GM18505 (cell line): ENCODE measurements at regions not wholly inside any gene's neighbourhood (a gene's known extent, or its start where the extent isn't known, plus 50 kb on each side); places are given as distances from the start of the nearest gene placed in this dataset.

ENCODE experiments used
- ATAC-seq: cut with Tn5 transposase; IDR thresholded peaks from one replicate; pipeline ENCODE4 v1.9.1; 2021; ENCODE audit not compliant: unreplicated experiment
- POLR2A ChIP-seq: IDR thresholded peaks from 4 replicates; pipeline ENCODE4 v1.6.1; 2011; ENCODE audit warnings: borderline replicate concordance; ENCODE audit not compliant: insufficient read depth, insufficient read length; ENCODE audit errors: extremely low read depth

DNA sequence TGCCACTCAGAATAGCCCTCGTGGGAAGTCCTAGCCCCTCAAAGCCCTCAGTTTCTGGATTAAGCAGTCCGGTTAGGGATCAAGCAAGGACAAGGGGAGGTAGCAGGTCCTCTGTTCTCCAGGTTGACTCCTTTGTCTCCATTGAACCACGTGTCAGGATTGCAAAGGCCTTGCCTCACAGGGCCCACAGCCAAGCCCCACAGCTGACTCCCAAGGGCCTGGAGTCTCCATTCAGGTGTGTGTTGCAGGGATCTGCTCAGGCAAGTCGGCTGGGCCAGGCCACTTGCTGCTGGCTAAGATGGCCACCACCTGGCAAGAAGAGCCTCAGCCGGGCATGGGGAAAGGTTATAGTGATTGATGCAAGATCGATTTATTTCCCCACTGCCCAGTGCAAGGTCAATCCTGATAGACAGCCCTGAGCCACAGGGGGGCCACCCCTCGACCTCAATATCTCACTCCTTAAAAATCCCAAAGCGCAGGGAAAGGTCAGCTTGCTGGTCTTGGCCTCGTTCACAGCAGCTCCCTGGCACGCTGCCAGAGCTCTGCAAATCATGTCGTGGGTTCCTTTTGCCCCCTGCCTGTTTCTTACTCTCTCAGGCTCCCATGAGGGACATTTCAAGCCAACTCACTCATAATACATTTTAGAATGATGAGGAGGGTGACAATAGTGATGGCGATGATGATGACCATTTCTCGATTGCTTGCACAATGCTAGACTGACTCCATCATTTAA, 75.9 kb downstream of the EDN3 start:
- TF ChIP-seq POLR2A = no peak
- ATAC-seq = no peak

DNA sequence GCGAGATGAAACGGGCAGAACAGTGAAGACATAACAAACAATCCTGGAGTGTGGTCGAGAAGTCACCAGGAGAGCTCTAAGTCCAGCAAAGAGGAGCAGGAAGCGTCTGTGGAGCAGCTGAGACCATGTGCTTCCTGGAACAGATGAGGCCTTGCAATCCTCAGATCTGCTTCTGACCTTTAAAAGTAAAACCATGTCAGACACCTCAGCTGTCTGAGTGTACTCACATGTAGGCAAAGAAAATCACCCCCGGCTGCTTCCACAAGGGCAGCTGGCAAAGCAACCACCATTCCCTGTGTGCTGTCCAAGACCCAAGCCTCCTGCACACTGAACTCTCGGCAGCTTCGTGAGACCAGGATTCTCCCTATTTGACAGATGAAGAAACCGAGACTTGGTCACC, 76.6 kb downstream of the EDN3 start:
- ATAC-seq = no peak
- TF ChIP-seq POLR2A = no peak

DNA sequence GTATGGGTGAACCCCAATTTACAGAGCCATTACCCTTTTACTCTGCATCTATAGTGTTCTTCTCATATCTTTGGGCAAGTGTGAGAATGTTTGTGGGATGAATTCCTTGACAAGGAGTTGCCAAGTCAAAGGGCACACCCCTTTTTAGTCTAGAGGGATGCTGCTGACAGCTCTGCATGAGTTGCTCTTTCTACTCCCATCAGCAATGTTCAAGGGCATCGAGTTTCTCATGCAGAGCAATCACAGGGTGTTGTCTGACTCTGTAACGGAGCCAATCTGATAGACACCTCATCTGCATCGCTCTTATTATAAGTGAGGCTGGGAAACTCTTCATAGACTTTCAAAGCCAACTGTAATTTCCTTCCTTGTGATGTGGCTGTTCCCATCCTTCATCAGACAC, 77.4 kb downstream of the EDN3 start:
- no peak for TF ChIP-seq POLR2A
- no peak for ATAC-seq

DNA sequence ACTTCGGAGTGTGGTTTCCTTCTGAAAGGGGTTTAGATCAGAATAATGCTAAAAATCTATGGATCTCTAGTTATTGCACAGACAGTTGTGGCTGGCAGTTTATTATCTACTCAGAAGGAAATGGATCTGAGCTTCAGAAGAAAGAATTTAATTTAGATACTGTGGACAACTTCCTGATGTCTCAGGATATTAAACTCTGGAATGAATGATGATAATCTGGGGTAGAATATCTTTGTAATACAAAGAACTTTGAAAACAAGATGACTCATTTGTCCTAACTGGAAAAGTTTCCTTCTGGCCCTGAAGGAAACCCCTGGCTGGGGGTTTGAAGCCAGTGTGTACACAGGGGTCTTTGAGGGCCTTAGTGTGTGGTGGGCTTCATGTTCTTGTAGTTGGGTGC, 78.0 kb downstream of the EDN3 start:
- TF ChIP-seq POLR2A = no peak
- ATAC-seq = no peak

DNA sequence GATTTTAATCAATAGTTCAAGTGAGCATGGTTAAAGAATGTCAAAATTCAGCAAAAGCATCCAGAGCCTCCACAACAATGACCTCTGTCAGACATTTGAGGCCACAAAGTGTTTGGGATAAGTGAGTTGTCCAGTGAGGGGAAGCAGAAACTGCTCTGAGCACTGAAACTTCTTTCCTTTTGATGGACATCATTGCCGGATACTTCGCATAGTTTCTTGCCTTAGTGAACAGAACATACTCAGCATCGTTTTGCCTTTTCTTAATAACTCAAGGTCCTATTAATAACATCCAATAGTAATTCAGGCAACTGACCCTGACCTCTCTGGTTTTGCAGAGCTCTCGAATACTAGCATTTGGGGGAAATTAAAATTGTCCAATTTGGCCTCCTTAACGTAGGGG, 78.6 kb downstream of the EDN3 start:
- no peak for TF ChIP-seq POLR2A
- ATAC-seq = no peak

DNA sequence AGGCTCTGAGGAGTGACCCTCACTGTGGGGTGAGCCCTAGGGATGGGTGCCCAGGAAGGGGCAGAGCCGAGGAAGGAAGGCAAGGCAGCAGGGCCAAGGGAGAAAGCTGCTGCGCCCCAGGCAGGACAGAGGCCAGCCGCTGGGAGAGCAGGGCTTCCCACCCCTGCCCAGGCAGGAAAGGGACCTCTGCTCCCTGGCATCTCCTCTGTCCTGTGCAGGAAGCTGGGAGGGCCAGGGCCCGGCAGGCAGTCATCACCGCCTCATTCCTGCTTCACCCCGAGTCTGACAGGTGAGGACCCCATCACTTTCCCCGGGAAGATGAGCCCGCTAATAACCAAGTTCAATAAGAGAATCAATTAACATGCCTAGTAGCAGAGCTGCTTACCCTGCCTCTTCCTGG, 81.3 kb downstream of the EDN3 start:
- TF ChIP-seq POLR2A = no peak

DNA sequence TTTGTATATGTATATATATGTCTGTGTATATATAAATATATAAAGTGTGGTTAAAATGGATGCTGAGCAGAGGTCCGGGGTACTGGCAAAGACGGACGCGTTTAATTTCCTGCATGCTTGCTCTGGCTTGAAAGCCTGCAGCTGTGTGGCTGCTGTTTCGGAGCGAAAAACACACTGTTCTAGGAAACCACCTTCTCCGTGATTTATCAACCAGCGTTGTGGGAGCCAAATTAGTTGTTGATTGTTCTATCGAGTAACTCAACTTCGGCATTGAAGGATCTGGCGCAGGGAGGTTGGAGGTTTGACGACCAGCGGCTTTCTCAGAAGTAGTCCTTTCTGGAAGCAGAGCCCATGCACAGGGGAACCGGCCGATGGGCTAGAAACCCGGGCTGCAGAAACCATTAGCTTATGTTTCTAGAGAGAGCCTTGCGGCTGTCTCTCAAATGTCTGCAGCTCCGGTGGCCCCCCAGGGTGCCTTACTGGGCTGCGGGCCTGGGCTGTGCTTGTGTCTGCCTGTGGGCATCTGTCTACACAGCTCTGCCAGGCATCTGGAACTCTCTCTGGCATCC, 81.8 kb downstream of the EDN3 start:
- no peak for TF ChIP-seq POLR2A

More for the DNA sequence above, 81.3 kb downstream of the EDN3 start:
- no peak for ATAC-seq

DNA sequence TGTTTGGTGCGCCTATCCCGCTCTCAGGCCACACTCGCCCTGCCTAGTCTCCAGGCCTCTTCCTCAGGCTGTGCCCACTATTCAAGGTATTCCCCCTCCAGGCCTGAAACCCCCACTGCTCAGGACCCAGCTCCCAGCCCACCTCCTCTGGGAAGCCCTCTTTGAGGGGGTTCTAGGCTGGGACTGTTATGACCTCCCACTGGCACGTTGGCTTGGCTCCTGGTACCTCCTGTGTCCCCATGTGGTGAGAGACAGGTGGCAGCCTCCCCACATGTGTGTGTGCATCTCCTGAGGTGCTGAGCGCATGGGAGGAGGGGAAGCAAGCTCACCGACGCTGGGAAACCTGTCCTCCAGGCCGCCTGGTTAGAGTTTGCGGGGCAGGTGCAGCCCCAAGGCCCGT, 82.5 kb downstream of the EDN3 start:
- no peak for TF ChIP-seq POLR2A
- ATAC-seq = no peak

More for the DNA sequence above, 81.8 kb downstream of the EDN3 start:
- no peak for ATAC-seq

- ATAC-seq = no peak
- no peak for TF ChIP-seq POLR2A
Measured at GRCh38 chr20:59385038-59385437, 84.6 kb downstream of the EDN3 start.

DNA sequence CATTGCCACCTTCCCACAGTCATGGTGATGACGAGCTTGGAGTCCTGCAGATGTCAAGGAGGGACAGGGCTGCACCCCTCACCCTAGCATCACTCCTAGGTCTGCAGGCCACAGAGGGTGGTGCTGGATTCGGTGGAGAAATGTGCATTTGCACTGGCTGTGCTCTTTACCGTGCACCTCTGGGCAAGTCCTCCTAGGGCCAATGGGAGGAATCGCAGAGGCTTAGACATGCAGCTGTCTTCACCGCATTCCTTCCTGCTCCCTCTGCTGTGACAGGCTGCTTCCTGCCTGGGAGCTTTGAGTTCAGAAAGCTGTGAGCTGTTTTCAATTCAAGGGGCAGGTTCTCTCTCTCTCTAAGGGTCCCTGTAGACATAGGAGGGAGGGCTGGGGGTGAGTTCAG, 85.1 kb downstream of the EDN3 start:
- no peak for TF ChIP-seq POLR2A
- no peak for ATAC-seq

- no peak for ATAC-seq
- no peak for TF ChIP-seq POLR2A
Measured at GRCh38 chr20:59386809-59387208, 86.4 kb downstream of the EDN3 start.

DNA sequence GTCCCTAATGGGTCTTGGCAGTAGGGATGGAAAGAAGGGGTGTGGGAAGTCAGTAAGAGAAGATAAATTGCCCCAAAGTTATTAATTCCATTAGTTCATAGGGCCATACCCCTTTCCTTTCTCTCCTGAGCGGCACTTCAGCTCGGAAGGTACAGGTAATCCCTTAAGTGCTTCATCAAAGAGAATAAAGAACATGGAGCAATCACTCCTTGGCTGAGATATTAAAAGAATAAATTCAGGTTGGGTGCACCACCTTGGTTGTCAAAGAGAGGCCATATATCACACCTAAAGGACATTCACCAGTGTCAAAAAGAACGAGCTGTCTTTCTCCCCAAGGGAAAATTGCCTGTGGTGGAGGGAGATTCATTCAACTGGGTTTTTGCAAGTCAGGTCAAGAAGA, 87.5 kb downstream of the EDN3 start:
- no peak for TF ChIP-seq POLR2A

GRCh38 chr20:59388402-59388801, 88.0 kb downstream of the EDN3 start:
- no peak for ATAC-seq
- no peak for TF ChIP-seq POLR2A

More for the DNA sequence above, 87.5 kb downstream of the EDN3 start:
- no peak for ATAC-seq

DNA sequence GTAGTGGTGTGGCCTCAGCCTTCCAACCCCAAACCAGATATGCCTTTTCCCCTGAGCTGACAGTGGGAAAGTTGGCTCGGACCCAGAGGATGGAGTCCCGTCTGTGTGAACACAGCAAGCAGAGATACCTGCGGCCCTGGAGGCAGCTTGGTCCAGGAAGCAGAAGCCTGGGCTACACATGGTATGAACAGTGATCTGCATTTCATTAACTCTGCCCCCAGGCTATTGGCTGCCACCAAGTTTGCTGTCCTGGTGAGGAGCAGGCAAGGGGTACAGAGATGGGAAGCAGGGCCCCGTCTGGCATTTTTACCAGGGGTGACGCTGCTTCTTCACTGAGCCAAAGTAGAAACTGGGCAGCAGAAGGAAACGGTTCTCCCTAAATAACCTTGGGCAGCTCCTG, 90.0 kb downstream of the EDN3 start:
- ATAC-seq = no peak
- no peak for TF ChIP-seq POLR2A
